Esophagus muscularis mucosa (tissue), 4 donors: ENCODE measurements at regions not wholly inside any gene's neighbourhood (a gene's known extent, or its start where the extent isn't known, plus 50 kb on each side); places are given as distances from the start of the nearest gene placed in this dataset.

Experiments used
- DNase-seq: peaks from one replicate; pipeline ENCODE4 v3.0.0-alpha.2; 2017; ENCODE audit errors: extremely low spot score
- H3K27ac ChIP-seq, 4 donors: fragments of 200-600 bp; sonication (generic); replicated peaks in 1 of 4; 1 replicate in 3 of 4; 2 replicates in 1 of 4; pipeline ENCODE4 v1.5.1; 2016 to 2019; ENCODE audit warnings: mild to moderate bottlenecking in 1 of 4
- H3K27me3 ChIP-seq, 4 donors: fragments of 200-600 bp; sonication (generic); one replicate each; pipeline versions ENCODE4 v1.5.1 to v1.6.0; 2016 to 2019
- H3K36me3 ChIP-seq, 4 donors: fragments of 200-600 bp; sonication (generic); one replicate each; pipeline ENCODE4 v1.5.1; 2016 to 2019
- H3K4me1 ChIP-seq, 4 donors: fragments of 200-600 bp; sonication (generic); one replicate each; pipeline ENCODE4 v1.5.1; 2016 to 2019
- H3K4me3 ChIP-seq, 4 donors: fragments of 200-600 bp; sonication (generic); 1 replicate in 2 of 4; 2 replicates in 2 of 4; pipeline ENCODE4 v1.5.1; 2016 to 2019; ENCODE audit warnings: mild to moderate bottlenecking in 4 of 4, moderate library complexity in 1 of 4
- H3K9me3 ChIP-seq, 4 donors: fragments of 200-600 bp; sonication (generic); 1 replicate in 3 of 4; 2 replicates in 1 of 4; pipeline ENCODE4 v1.5.1; 2016 to 2019
- EP300 ChIP-seq: sonication (generic); formaldehyde crosslinking; IDR thresholded peaks from one replicate; pipeline ENCODE4 v1.6.1; 2017; ENCODE audit warnings: antibody characterized with exemption
- POLR2A ChIP-seq: fragments of 450-650 bp; IDR thresholded peaks from one replicate; pipeline ENCODE4 v1.6.1; 2017; ENCODE audit warnings: antibody characterized with exemption, moderate library complexity, mild to moderate bottlenecking, low read depth
- POLR2AphosphoS5 ChIP-seq, 2 donors: sonication (generic); formaldehyde crosslinking; IDR thresholded peaks; one replicate each; pipeline ENCODE4 v1.6.1; 2017; ENCODE audit warnings: antibody characterized with exemption in 2 of 2
- WGBS: methylation state at CpG from one replicate; pipeline ENCODE4 v1.1.5; 2018; 5-methylcytosine and 5-hydroxymethylcytosine counted together
- intact Hi-C: fragments of 100-400 bp; cut with DNase I; formaldehyde crosslinking; loops from one replicate; pipeline ENCODE4 v1.15.1; 2023
- TF ChIP-seq, protein P1 (sequence below), 3 experiments: fragments of 200-600 bp in 2 of 3; fragments of 450-650 bp in 1 of 3; sonication (generic) in 2 of 3; IDR thresholded peaks; one replicate each; pipeline ENCODE4 v1.5.1; 2017 to 2019; ENCODE audit warnings: antibody characterized with exemption in 3 of 3, mild to moderate bottlenecking in 2 of 3, moderate library complexity in 1 of 3

DNA sequence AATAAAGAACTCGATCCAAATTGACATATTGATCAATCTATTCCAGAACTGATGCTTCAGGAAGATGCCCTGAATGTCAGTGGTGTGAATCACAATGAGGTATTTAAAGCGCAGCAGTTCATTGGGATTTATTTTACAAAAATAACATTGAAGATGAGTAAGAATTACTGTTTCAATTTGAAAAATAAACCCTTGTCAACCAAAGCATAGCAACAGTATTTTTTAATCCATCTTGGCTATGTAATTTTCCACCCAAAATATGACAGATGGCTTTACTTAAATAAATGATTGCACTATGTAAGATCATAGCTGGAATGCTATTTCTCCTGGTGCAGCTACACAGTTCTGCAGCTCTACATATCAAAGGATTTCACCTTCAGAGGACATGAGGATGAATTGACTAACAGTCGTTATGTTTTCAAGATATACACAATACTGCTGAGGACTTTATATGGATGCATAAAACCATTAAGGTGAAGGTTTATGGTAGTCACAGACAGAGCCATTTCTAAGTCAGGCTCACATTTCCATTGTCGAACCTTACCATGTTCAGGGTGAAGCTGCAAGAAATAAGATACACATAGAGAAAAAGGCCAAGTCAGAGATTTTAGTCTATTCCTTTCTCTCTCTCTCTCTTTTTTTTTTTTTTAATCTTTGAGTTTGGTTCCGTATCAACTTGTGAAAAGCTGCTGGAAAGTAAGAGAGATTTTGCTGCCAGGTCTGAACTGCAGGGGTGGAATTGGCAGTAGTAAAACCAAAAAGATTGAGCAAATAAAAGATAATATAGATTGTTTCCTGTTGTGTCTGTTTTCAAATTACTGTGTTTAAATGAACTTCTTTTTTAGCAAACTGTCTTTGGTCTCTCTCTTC is 398.0 kb upstream of the CDH20 start:
- Histone ChIP-seq H3K9me3 (no peaks in the 10 kb centered on the region), H3K27ac (no peak overlapping the region), H3K27me3 (no peaks in the 10 kb centered on the region), H3K36me3 (no peaks in the 10 kb centered on the region), H3K4me3 (no peak overlapping the region), H3K4me1 (peaks cover 0 to 10% (median 3%) of the 10 kb centered on the region in 4 donors)
- TF ChIP-seq EP300 (no peak), POLR2AphosphoS5 (IDR thresholded peaks at IDR 0.05) (no peak), POLR2A (no peak)
- TF ChIP-seq, protein P1, sequence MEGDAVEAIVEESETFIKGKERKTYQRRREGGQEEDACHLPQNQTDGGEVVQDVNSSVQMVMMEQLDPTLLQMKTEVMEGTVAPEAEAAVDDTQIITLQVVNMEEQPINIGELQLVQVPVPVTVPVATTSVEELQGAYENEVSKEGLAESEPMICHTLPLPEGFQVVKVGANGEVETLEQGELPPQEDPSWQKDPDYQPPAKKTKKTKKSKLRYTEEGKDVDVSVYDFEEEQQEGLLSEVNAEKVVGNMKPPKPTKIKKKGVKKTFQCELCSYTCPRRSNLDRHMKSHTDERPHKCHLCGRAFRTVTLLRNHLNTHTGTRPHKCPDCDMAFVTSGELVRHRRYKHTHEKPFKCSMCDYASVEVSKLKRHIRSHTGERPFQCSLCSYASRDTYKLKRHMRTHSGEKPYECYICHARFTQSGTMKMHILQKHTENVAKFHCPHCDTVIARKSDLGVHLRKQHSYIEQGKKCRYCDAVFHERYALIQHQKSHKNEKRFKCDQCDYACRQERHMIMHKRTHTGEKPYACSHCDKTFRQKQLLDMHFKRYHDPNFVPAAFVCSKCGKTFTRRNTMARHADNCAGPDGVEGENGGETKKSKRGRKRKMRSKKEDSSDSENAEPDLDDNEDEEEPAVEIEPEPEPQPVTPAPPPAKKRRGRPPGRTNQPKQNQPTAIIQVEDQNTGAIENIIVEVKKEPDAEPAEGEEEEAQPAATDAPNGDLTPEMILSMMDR (IDR thresholded peaks at IDR 0.05): no peak
- no peak for DNase-seq
- intact Hi-C loops: no loop called here
- 45% methylated on average over 5 of the region's 5 CpGs for WGBS

- TF ChIP-seq POLR2AphosphoS5 (IDR thresholded peaks at IDR 0.05) (no peak), EP300 (no peak), POLR2A (no peak)
- TF ChIP-seq, protein P1 (IDR thresholded peaks at IDR 0.05): no peak
- Histone ChIP-seq H3K4me3 (no peak overlapping the region), H3K4me1 (peaks cover 0 to 10% (median 3%) of the 10 kb centered on the region in 4 donors), H3K27ac (no peak overlapping the region), H3K27me3 (no peaks in the 10 kb centered on the region), H3K36me3 (no peaks in the 10 kb centered on the region), H3K9me3 (no peaks in the 10 kb centered on the region)
- intact Hi-C loops: no loop called here
- no peak for DNase-seq
Observed at GRCh38 chr18:60936101-60936500, 397.1 kb upstream of the CDH20 start.

DNA sequence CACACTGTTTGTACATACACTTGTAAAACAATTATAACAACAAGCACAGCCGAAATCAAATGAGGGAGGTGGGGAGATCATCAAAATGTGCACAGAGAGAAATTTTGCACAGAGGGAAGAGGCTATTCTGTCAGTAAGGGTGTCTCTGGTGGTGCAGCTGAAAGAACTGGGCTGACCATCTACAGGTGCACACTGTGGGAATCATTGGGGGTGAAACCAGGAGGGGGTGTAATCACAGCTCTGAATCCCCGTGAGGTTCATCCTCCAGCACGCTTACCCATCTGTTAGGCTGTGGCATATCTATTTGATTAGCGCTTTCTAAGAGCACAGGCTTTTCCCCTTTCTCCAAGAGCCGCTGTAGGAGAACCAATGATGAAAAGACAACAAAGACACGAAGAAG is 389.9 kb upstream of the CDH20 start:
- no peak for TF ChIP-seq EP300
- TF ChIP-seq, protein P1 (IDR thresholded peaks at IDR 0.05): no peak
- TF ChIP-seq POLR2A: no peak
- no peak for TF ChIP-seq POLR2AphosphoS5 (IDR thresholded peaks at IDR 0.05)
- Histone ChIP-seq H3K36me3 (no peaks in the 10 kb centered on the region), H3K27me3 (no peaks in the 10 kb centered on the region), H3K9me3 (no peaks in the 10 kb centered on the region), H3K4me1 (no peaks in the 10 kb centered on the region), H3K27ac (no peak overlapping the region), H3K4me3 (no peak overlapping the region)
- intact Hi-C loops: no loop called here
- DNase-seq: no peak
- WGBS: 90% methylated on average over 6 of the region's 6 CpGs

DNA sequence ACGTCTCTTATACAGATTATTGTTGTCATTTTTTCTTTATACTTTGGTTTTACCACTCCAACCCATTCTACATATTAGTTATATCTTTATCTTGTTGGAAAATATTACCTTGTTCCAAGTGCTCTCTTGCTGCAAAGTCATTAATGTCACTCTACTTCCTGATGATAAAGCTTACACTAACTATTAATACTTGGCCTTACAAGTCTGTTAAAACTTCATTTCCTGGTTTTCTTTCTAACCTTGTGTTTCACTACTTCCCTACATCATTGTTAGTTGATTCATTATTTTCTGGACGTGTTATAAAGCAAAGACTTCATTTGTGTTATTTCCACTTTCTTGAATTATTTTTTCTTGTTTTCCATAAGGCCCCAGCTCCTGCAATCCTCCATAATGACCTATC is 382.6 kb upstream of the CDH20 start:
- WGBS: 54% methylated on average over 2 of the region's 2 CpGs
- Histone ChIP-seq H3K9me3 (no peaks in the 10 kb centered on the region), H3K4me3 (no peak overlapping the region), H3K27me3 (no peaks in the 10 kb centered on the region), H3K27ac (no peak overlapping the region), H3K36me3 (no peaks in the 10 kb centered on the region), H3K4me1 (no peaks in the 10 kb centered on the region)
- no peak for DNase-seq
- no peak for TF ChIP-seq EP300
- intact Hi-C loops: no loop called here

DNA sequence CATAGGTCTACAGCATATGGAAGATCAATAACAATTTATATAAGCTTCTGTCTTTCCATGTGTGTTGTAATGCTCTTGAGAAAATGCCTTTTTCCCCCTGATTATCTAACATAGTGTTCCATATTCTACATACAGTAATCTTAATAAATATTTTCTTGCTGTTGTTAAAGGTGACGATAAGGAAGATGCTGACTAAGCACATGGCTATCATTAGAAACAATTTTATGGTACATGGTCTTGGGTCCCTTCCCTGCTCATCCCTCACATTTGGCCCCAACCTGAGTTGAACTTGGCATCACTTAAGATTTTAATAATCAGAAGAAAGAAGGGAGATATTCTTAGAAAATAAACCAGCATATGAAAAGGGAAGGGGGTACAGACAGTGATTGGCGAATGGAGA is 382.1 kb upstream of the CDH20 start:
- Histone ChIP-seq H3K4me1 (no peaks in the 10 kb centered on the region), H3K27me3 (no peaks in the 10 kb centered on the region), H3K36me3 (no peaks in the 10 kb centered on the region), H3K9me3 (no peaks in the 10 kb centered on the region), H3K4me3 (no peak overlapping the region), H3K27ac (no peak overlapping the region)
- no peak for DNase-seq
- TF ChIP-seq EP300: no peak
- TF ChIP-seq, protein P1 (IDR thresholded peaks at IDR 0.05): no peak
- no peak for TF ChIP-seq POLR2AphosphoS5 (IDR thresholded peaks at IDR 0.05)
- no peak for TF ChIP-seq POLR2A
- WGBS: 96% methylated on average over 2 of the region's 2 CpGs
- intact Hi-C loops: no loop called here
